ENCODE measurements at regions not wholly inside any gene's neighbourhood (a gene's known extent, or its start where the extent isn't known, plus 50 kb on each side); places are given as distances from the start of the nearest gene placed in this dataset.

DNA sequence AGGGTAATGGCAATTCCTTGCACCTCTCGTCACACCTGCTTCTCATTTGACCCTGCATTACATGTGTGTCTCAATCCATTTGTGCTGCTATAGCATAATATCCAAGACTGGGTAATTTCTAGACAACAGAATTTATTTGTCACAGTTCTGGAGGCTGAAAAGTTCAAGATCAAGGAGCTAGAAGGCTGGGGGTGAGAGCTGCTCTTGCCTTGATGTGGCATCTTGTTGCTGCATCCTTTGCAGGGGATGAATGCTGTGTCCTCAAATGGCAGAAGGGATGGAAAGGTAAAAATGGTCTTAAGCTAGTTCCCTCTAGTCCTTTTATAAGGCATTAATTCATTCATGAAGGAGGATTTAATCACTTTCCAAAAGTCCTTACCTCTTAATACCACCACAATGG, 323.7 kb upstream of the RPS23 start:
- CTCF ChIA-PET (ENCODE audit: unreplicated experiment): no interaction called here
- no peaks in the 10 kb centered on the region for H3K4me1 ChIP-seq (ENCODE audit: insufficient read depth, low read length, poor library complexity, severe bottlenecking)
- no peaks in the 10 kb centered on the region for H3K9me2 ChIP-seq (ENCODE audit: insufficient read depth, low read length)
- intact Hi-C loops (cut with micrococcal nuclease; ENCODE audit: unreplicated experiment): no loop called here
- no peak overlapping the region for H3K27ac ChIP-seq (ENCODE audit: low read depth, low read length, poor library complexity, severe bottlenecking)
- H4K20me1 ChIP-seq (ENCODE audit: insufficient read depth, low read length): no peaks in the 10 kb centered on the region
- H3K79me2 ChIP-seq (ENCODE audit: insufficient read depth, low read depth, low read length): no peaks in the 10 kb centered on the region
- no peak overlapping the region for H3K4me2 ChIP-seq (ENCODE audit: low read length)
- no peak for DNase-seq (ENCODE audit: low spot score)
- H3K9me3 ChIP-seq (ENCODE audit: low read length): no peaks in the 10 kb centered on the region
- no peak overlapping the region for H2AFZ ChIP-seq (ENCODE audit: low read length)
- TF ChIP-seq EZH2phosphoT487 (IDR thresholded peaks at IDR 0.05; ENCODE audit: borderline replicate concordance, low read depth, low read length): no peak
- TF ChIP-seq, protein P1, sequence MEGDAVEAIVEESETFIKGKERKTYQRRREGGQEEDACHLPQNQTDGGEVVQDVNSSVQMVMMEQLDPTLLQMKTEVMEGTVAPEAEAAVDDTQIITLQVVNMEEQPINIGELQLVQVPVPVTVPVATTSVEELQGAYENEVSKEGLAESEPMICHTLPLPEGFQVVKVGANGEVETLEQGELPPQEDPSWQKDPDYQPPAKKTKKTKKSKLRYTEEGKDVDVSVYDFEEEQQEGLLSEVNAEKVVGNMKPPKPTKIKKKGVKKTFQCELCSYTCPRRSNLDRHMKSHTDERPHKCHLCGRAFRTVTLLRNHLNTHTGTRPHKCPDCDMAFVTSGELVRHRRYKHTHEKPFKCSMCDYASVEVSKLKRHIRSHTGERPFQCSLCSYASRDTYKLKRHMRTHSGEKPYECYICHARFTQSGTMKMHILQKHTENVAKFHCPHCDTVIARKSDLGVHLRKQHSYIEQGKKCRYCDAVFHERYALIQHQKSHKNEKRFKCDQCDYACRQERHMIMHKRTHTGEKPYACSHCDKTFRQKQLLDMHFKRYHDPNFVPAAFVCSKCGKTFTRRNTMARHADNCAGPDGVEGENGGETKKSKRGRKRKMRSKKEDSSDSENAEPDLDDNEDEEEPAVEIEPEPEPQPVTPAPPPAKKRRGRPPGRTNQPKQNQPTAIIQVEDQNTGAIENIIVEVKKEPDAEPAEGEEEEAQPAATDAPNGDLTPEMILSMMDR (conservative IDR thresholded peaks at IDR 0.05; ENCODE audit: low read length): no peak
- POLR2A ChIA-PET: interaction anchor here (1.2 kb wide), 1 partner anchor 24 kb away, joined by 3 read pairs; no protein-coding TSS in a partner anchor
- H3K36me3 ChIP-seq (ENCODE audit: insufficient read depth, low read length): no peaks in the 10 kb centered on the region
- no TSS peak for BruUV-seq (replicated peaks)
- H3K4me3 ChIP-seq (ENCODE audit: low read depth, low read length, poor library complexity, severe bottlenecking): no peak overlapping the region

DNA sequence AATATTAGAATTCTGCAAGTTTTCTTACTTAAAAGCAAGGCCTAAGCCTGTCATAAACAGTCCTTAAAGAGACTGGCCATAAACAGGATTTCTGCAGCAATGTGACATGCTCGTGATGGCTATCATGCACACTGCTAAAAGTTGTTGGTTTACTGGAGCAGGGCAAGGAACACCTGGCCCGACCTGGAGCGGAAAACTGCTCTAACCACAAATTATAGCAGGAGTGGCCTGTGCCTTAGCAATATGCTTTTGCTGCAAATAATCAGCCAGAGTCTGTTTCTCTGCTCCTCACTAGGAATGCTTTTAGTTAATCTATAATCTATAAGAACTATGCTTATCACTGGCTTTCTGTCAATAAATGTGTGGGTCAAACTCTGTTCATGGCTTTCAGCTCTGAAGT, 322.9 kb upstream of the RPS23 start:
- no peaks in the 10 kb centered on the region for H4K20me1 ChIP-seq (ENCODE audit: insufficient read depth, low read length)
- no TSS peak for BruUV-seq (replicated peaks)
- intact Hi-C loops (cut with micrococcal nuclease; ENCODE audit: unreplicated experiment): no loop called here
- H3K36me3 ChIP-seq (ENCODE audit: insufficient read depth, low read length): no peaks in the 10 kb centered on the region
- no peak overlapping the region for H3K4me3 ChIP-seq (ENCODE audit: low read depth, low read length, poor library complexity, severe bottlenecking)
- H3K4me2 ChIP-seq (ENCODE audit: low read length): no peak overlapping the region
- H3K27ac ChIP-seq (ENCODE audit: low read depth, low read length, poor library complexity, severe bottlenecking): no peak overlapping the region
- no peak overlapping the region for H2AFZ ChIP-seq (ENCODE audit: low read length)
- no peaks in the 10 kb centered on the region for H3K9me2 ChIP-seq (ENCODE audit: insufficient read depth, low read length)
- no peaks in the 10 kb centered on the region for H3K79me2 ChIP-seq (ENCODE audit: insufficient read depth, low read depth, low read length)
- no peak for DNase-seq (ENCODE audit: low spot score)
- POLR2A ChIA-PET: no interaction called here
- no peaks in the 10 kb centered on the region for H3K9me3 ChIP-seq (ENCODE audit: low read length)
- CTCF ChIA-PET (ENCODE audit: unreplicated experiment): no interaction called here
- no peaks in the 10 kb centered on the region for H3K4me1 ChIP-seq (ENCODE audit: insufficient read depth, low read length, poor library complexity, severe bottlenecking)
- TF ChIP-seq, protein P1 (conservative IDR thresholded peaks at IDR 0.05; ENCODE audit: low read length): no peak
- no peak for TF ChIP-seq EZH2phosphoT487 (IDR thresholded peaks at IDR 0.05; ENCODE audit: borderline replicate concordance, low read depth, low read length)

DNA sequence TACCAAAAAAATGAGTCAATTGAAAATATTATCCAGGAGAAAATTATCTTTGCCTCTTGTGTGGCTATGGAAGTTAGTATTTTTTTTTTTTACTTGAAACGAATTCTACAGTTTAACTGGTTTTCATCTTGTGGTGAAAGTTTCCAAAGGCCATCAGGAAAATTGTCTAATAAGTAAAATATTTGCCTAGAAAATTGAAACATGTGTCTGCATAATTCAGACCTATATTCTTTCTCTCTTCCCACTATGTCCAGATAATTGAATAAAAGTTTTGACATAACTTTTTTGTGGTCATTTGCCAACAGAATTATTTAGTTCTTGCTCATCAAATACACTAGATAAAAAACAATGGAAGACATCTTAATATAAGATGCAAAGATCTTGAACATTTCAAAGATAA, 321.5 kb upstream of the RPS23 start:
- intact Hi-C loops (cut with micrococcal nuclease; ENCODE audit: unreplicated experiment): no loop called here
- H3K27ac ChIP-seq (ENCODE audit: low read depth, low read length, poor library complexity, severe bottlenecking): no peak overlapping the region
- no peaks in the 10 kb centered on the region for H3K9me2 ChIP-seq (ENCODE audit: insufficient read depth, low read length)
- H3K4me3 ChIP-seq (ENCODE audit: low read depth, low read length, poor library complexity, severe bottlenecking): no peak overlapping the region
- H4K20me1 ChIP-seq (ENCODE audit: insufficient read depth, low read length): no peaks in the 10 kb centered on the region
- BruUV-seq (replicated peaks): no TSS peak
- no peaks in the 10 kb centered on the region for H3K79me2 ChIP-seq (ENCODE audit: insufficient read depth, low read depth, low read length)
- no peaks in the 10 kb centered on the region for H3K9me3 ChIP-seq (ENCODE audit: low read length)
- H2AFZ ChIP-seq (ENCODE audit: low read length): no peak overlapping the region
- TF ChIP-seq, protein P1 (conservative IDR thresholded peaks at IDR 0.05; ENCODE audit: low read length): no peak
- no peak for TF ChIP-seq EZH2phosphoT487 (IDR thresholded peaks at IDR 0.05; ENCODE audit: borderline replicate concordance, low read depth, low read length)
- H3K4me2 ChIP-seq (ENCODE audit: low read length): no peak overlapping the region
- no peak for DNase-seq (ENCODE audit: low spot score)
- no peaks in the 10 kb centered on the region for H3K4me1 ChIP-seq (ENCODE audit: insufficient read depth, low read length, poor library complexity, severe bottlenecking)
- ChIA-PET POLR2A (no interaction called here), CTCF (ENCODE audit: unreplicated experiment) (no interaction called here)
- no peaks in the 10 kb centered on the region for H3K36me3 ChIP-seq (ENCODE audit: insufficient read depth, low read length)
